ENCODE measurements at regions not wholly inside any gene's neighbourhood (a gene's known extent, or its start where the extent isn't known, plus 50 kb on each side); places are given as distances from the start of the nearest gene placed in this dataset.

DNA sequence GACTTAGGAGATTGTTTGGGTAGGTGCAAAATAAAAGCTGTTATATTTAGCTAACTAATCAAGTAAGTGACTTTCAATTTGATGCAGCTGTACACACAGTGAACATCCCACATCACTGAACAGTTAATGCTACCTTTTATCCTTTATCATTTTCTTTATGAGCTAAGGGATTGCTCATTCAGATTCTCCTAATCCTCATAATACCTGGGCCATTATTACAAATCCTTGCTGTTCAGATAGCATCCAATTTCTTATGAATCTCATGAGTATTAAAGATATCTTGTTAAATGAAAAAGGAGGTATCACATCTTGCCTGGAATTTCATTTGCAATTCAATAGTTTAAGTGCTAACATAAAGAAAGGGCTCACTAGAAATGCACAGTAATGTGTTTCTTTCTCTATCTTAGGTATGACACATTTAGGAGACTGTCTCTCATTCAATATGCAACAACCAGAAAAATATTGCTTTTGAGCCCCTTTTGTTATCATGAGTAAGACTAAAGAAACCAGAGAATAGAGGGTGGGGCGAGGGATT lies 918.5 kb downstream of the CBLN2 start:
- Histone ChIP-seq H2AFZ (ENCODE audit: control insufficient read depth, low read length) (no peak overlapping the region), H4K20me1 (ENCODE audit: control insufficient read depth, extremely low read depth, insufficient read depth, low read length) (no peaks in the 10 kb centered on the region), H3K27ac (ENCODE audit: control insufficient read depth, insufficient read depth, low read length) (no peak overlapping the region), H3K9me1 (ENCODE audit: control insufficient read depth, extremely low read depth, insufficient read depth, low read length) (no peaks in the 10 kb centered on the region), H3K9ac (ENCODE audit: control insufficient read depth, extremely low read depth, insufficient read depth, low read length) (no peak overlapping the region), H3K4me3 (ENCODE audit: control insufficient read depth in 2 of 3, extremely low read depth in 1 of 3, insufficient read depth in 2 of 3, low read depth in 1 of 3, low read length in 3 of 3) (no peak overlapping the region), H3K36me3 (ENCODE audit: control insufficient read depth in 2 of 2, extremely low read depth in 1 of 2, insufficient read depth in 2 of 2, low read length in 2 of 2) (no peaks in the 10 kb centered on the region), H3K4me1 (ENCODE audit: control insufficient read depth, extremely low read depth, insufficient read depth, low read length) (no peaks in the 10 kb centered on the region), H3K4me2 (ENCODE audit: control insufficient read depth, extremely low read depth, insufficient read depth, low read depth, low read length) (no peak overlapping the region), H3K27me3 (ENCODE audit: control insufficient read depth, extremely low read depth, insufficient read depth, low read length) (no peaks in the 10 kb centered on the region), H3K9me3 (ENCODE audit: control insufficient read depth, low read depth, low read length) (peaks cover 5% of the 10 kb centered on the region), H3K79me2 (ENCODE audit: control insufficient read depth, insufficient read depth, low read length) (no peaks in the 10 kb centered on the region)
- TF ChIP-seq, protein P1, sequence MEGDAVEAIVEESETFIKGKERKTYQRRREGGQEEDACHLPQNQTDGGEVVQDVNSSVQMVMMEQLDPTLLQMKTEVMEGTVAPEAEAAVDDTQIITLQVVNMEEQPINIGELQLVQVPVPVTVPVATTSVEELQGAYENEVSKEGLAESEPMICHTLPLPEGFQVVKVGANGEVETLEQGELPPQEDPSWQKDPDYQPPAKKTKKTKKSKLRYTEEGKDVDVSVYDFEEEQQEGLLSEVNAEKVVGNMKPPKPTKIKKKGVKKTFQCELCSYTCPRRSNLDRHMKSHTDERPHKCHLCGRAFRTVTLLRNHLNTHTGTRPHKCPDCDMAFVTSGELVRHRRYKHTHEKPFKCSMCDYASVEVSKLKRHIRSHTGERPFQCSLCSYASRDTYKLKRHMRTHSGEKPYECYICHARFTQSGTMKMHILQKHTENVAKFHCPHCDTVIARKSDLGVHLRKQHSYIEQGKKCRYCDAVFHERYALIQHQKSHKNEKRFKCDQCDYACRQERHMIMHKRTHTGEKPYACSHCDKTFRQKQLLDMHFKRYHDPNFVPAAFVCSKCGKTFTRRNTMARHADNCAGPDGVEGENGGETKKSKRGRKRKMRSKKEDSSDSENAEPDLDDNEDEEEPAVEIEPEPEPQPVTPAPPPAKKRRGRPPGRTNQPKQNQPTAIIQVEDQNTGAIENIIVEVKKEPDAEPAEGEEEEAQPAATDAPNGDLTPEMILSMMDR (optimal IDR thresholded peaks at IDR 0.05 in 1 of 3, IDR thresholded peaks at IDR 0.05 in 1 of 3, conservative IDR thresholded peaks at IDR 0.05 in 1 of 3; ENCODE audit: extremely low read depth in 1 of 3, insufficient read depth in 2 of 3, low read length in 3 of 3), result no peak
- TF ChIP-seq EZH2 (IDR thresholded peaks at IDR 0.05; ENCODE audit: low read length), result no peak
- dilution Hi-C loops (cut with MboI; ENCODE audit: extremely low pct_ligation_motif_present, low sequenced_read_pairs), result no loop called here
- DNase-seq (ENCODE audit: low read depth, low spot score), result no peak
- FAIRE-seq, result no peak

DNA sequence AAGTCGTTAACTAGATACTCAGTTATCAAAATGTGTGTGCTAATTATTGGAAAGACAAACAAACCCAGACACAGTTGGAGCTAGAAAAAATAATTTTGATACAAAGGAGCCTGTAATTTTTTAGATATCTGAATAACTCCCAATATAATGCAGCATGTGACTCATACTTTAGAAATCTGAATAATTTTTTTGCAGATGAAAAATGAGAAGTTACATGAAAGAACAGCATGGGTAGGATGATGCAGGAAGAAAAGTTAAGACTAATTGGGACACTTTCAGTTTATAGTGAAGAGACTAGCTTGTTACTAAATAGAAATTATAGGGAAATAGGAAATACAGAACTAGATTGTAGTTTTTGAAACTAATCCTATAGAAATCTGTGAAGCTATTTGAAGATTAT lies 945.8 kb downstream of the CBLN2 start:
- H3K79me2 ChIP-seq (ENCODE audit: control insufficient read depth, insufficient read depth, low read length), result no peaks in the 10 kb centered on the region
- no peak overlapping the region for H3K9ac ChIP-seq (ENCODE audit: control insufficient read depth, extremely low read depth, insufficient read depth, low read length)
- DNase-seq (ENCODE audit: low read depth, low spot score), result no peak
- no peak for FAIRE-seq
- H2AFZ ChIP-seq (ENCODE audit: control insufficient read depth, low read length), result no peak overlapping the region
- H4K20me1 ChIP-seq (ENCODE audit: control insufficient read depth, extremely low read depth, insufficient read depth, low read length), result no peaks in the 10 kb centered on the region
- H3K4me3 ChIP-seq (ENCODE audit: control insufficient read depth in 2 of 3, extremely low read depth in 1 of 3, insufficient read depth in 2 of 3, low read depth in 1 of 3, low read length in 3 of 3), result no peak overlapping the region
- no peaks in the 10 kb centered on the region for H3K27me3 ChIP-seq (ENCODE audit: control insufficient read depth, extremely low read depth, insufficient read depth, low read length)
- H3K4me2 ChIP-seq (ENCODE audit: control insufficient read depth, extremely low read depth, insufficient read depth, low read depth, low read length), result no peak overlapping the region
- TF ChIP-seq, protein P1 (optimal IDR thresholded peaks at IDR 0.05 in 1 of 3, IDR thresholded peaks at IDR 0.05 in 1 of 3, conservative IDR thresholded peaks at IDR 0.05 in 1 of 3; ENCODE audit: extremely low read depth in 1 of 3, insufficient read depth in 2 of 3, low read length in 3 of 3), result no peak
- TF ChIP-seq EZH2 (IDR thresholded peaks at IDR 0.05; ENCODE audit: low read length), result no peak
- no peak overlapping the region for H3K27ac ChIP-seq (ENCODE audit: control insufficient read depth, insufficient read depth, low read length)
- no peaks in the 10 kb centered on the region for H3K36me3 ChIP-seq (ENCODE audit: control insufficient read depth in 2 of 2, extremely low read depth in 1 of 2, insufficient read depth in 2 of 2, low read length in 2 of 2)
- no peaks in the 10 kb centered on the region for H3K9me1 ChIP-seq (ENCODE audit: control insufficient read depth, extremely low read depth, insufficient read depth, low read length)
- H3K4me1 ChIP-seq (ENCODE audit: control insufficient read depth, extremely low read depth, insufficient read depth, low read length), result no peaks in the 10 kb centered on the region
- H3K9me3 ChIP-seq (ENCODE audit: control insufficient read depth, low read depth, low read length), result no peaks in the 10 kb centered on the region
- dilution Hi-C loops (cut with MboI; ENCODE audit: extremely low pct_ligation_motif_present, low sequenced_read_pairs), result no loop called here
